SK-N-SH treated with all-trans-retinoic acid at 6 μM for 48 hours (cell line): ENCODE measurements at regions not wholly inside any gene's neighbourhood (a gene's known extent, or its start where the extent isn't known, plus 50 kb on each side); places are given as distances from the start of the nearest gene placed in this dataset.

Source experiments
- ATAC-seq: fragments of 200-7000 bp; cut with Tn5 transposase; 3 replicates; pipeline ENCODE4 v1.9.1; 2020; ENCODE audit warnings: mild to moderate bottlenecking, moderate library complexity
- ARNTL ChIP-seq: fragments of 450-650 bp; formaldehyde crosslinking; IDR thresholded peaks from 2 replicates; pipeline ENCODE4 v1.5.0; 2020; ENCODE audit warnings: low read depth, mild to moderate bottlenecking, moderate library complexity, borderline replicate concordance
- BACH2 ChIP-seq: fragments of 250-450 bp; sonication (Bioruptor Pico); IDR thresholded peaks from 2 replicates; pipeline ENCODE4 v1.9.0; 2021; ENCODE audit warnings: mild to moderate bottlenecking, borderline replicate concordance
- CSDC2 ChIP-seq: fragments of 250-450 bp; sonication (Bioruptor Pico); IDR thresholded peaks from 2 replicates; pipeline ENCODE4 v1.5.0; 2020; ENCODE audit warnings: mild to moderate bottlenecking, moderate library complexity
- ESRRG ChIP-seq: fragments of 250-450 bp; sonication (Bioruptor Pico); IDR thresholded peaks from 2 replicates; pipeline ENCODE4 v1.6.1; 2021; ENCODE audit warnings: mild to moderate bottlenecking
- GLIS3 ChIP-seq: fragments of 250-450 bp; sonication (Bioruptor Pico); IDR thresholded peaks from 2 replicates; pipeline ENCODE4 v1.5.0; 2020; ENCODE audit warnings: mild to moderate bottlenecking, moderate library complexity
- ISL1 ChIP-seq: fragments of 250-450 bp; sonication (Bioruptor Pico); IDR thresholded peaks from 2 replicates; pipeline ENCODE4 v2.1.2; 2022; ENCODE audit warnings: mild to moderate bottlenecking, moderate library complexity
- OSR1 ChIP-seq: fragments of 250-450 bp; sonication (Bioruptor Pico); IDR thresholded peaks from 2 replicates; pipeline ENCODE4 v1.8.0; 2022; ENCODE audit warnings: moderate library complexity, mild to moderate bottlenecking, inconsistent platforms
- PPARA ChIP-seq: fragments of 250-450 bp; sonication (Bioruptor Pico); IDR thresholded peaks from 2 replicates; pipeline ENCODE4 v1.5.0; 2020; ENCODE audit warnings: mild to moderate bottlenecking, borderline replicate concordance
- RARB ChIP-seq: fragments of 250-450 bp; sonication (Bioruptor Pico); IDR thresholded peaks from 2 replicates; pipeline ENCODE4 v1.8.0; 2021; ENCODE audit warnings: mild to moderate bottlenecking, moderate library complexity
- SNAI2 ChIP-seq: fragments of 250-450 bp; sonication (Bioruptor Pico); IDR thresholded peaks from 2 replicates; pipeline ENCODE4 v1.5.0; 2020; ENCODE audit warnings: mild to moderate bottlenecking, moderate library complexity
- TCF4 ChIP-seq: fragments of 250-450 bp; sonication (Bioruptor Pico); IDR thresholded peaks from 2 replicates; pipeline ENCODE4 v1.8.0; 2021; ENCODE audit warnings: mild to moderate bottlenecking, moderate library complexity, borderline replicate concordance
- TOX ChIP-seq: fragments of 250-450 bp; sonication (Bioruptor Pico); IDR thresholded peaks from 2 replicates; pipeline ENCODE4 v1.8.0; 2021; ENCODE audit warnings: mild to moderate bottlenecking, moderate library complexity, borderline replicate concordance
- ZC3H10 ChIP-seq: fragments of 250-450 bp; sonication (Bioruptor Pico); IDR thresholded peaks from 2 replicates; pipeline ENCODE4 v1.5.1; 2021; ENCODE audit warnings: mild to moderate bottlenecking, moderate library complexity
- ZFP3 ChIP-seq: fragments of 250-450 bp; sonication (Bioruptor Pico); IDR thresholded peaks from 2 replicates; pipeline ENCODE4 v1.5.0; 2020; ENCODE audit warnings: mild to moderate bottlenecking, moderate library complexity
- ZFP30 ChIP-seq: fragments of 450-650 bp; formaldehyde crosslinking; IDR thresholded peaks from 2 replicates; pipeline ENCODE4 v1.5.0; 2022; ENCODE audit warnings: mild to moderate bottlenecking, moderate library complexity
- ZNF565 ChIP-seq: fragments of 450-650 bp; formaldehyde crosslinking; conservative IDR thresholded peaks from 2 replicates; pipeline ENCODE4 v1.5.0; 2020; ENCODE audit warnings: low read depth, mild to moderate bottlenecking, moderate library complexity
- ZNF70 ChIP-seq: fragments of 450-650 bp; formaldehyde crosslinking; IDR thresholded peaks from 2 replicates; pipeline ENCODE4 v1.5.0; 2020; ENCODE audit warnings: mild to moderate bottlenecking, moderate library complexity
- ZNF8 ChIP-seq: fragments of 450-650 bp; formaldehyde crosslinking; IDR thresholded peaks from 2 replicates; pipeline ENCODE4 v1.5.0; 2020; ENCODE audit warnings: mild to moderate bottlenecking, moderate library complexity
- TF ChIP-seq, protein P1 (sequence below): fragments of 250-450 bp; sonication (Bioruptor Pico); IDR thresholded peaks from 2 replicates; pipeline ENCODE4 v1.5.0; 2020; ENCODE audit warnings: mild to moderate bottlenecking, moderate library complexity
- TF ChIP-seq, protein P2 (sequence below): fragments of 250-450 bp; sonication (Bioruptor Pico); IDR thresholded peaks from 2 replicates; pipeline ENCODE4 v1.5.1; 2021; ENCODE audit warnings: mild to moderate bottlenecking, moderate library complexity
- TF ChIP-seq, protein P3 (sequence below): fragments of 250-450 bp; sonication (Bioruptor Pico); IDR thresholded peaks from 2 replicates; pipeline ENCODE4 v1.8.0; 2021; ENCODE audit warnings: low read depth, mild to moderate bottlenecking, moderate library complexity, borderline replicate concordance
- TF ChIP-seq, protein P4 (sequence below): fragments of 250-450 bp; sonication (Bioruptor Pico); IDR thresholded peaks from 2 replicates; pipeline ENCODE4 v1.8.0; 2020; ENCODE audit warnings: mild to moderate bottlenecking, moderate library complexity, borderline replicate concordance
- TF ChIP-seq, protein P5 (sequence below): fragments of 250-450 bp; sonication (Bioruptor Pico); IDR thresholded peaks from 2 replicates; pipeline ENCODE4 v1.5.1; 2020; ENCODE audit warnings: low read depth, mild to moderate bottlenecking, moderate library complexity

DNA sequence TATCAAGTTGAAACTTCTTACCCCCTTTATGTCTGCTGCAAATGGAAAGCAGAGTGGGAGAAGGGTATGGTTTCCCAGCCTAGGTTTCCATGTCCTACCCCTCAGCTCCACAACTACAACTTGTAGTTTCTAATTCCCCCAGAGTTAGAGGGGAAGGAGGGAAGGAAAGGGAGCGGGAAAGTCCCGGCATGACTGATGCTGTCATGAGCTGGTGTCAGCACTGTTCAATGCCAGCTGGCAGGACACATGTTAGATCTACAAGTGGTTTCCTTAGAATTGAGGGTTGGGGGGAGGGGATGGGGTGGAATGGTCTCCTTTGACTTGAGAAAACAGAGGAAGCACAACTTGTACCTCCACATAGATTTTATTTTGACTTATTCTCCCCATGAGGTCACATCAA, 194.0 kb downstream of the MBD2 start:
- TF ChIP-seq, protein P1, sequence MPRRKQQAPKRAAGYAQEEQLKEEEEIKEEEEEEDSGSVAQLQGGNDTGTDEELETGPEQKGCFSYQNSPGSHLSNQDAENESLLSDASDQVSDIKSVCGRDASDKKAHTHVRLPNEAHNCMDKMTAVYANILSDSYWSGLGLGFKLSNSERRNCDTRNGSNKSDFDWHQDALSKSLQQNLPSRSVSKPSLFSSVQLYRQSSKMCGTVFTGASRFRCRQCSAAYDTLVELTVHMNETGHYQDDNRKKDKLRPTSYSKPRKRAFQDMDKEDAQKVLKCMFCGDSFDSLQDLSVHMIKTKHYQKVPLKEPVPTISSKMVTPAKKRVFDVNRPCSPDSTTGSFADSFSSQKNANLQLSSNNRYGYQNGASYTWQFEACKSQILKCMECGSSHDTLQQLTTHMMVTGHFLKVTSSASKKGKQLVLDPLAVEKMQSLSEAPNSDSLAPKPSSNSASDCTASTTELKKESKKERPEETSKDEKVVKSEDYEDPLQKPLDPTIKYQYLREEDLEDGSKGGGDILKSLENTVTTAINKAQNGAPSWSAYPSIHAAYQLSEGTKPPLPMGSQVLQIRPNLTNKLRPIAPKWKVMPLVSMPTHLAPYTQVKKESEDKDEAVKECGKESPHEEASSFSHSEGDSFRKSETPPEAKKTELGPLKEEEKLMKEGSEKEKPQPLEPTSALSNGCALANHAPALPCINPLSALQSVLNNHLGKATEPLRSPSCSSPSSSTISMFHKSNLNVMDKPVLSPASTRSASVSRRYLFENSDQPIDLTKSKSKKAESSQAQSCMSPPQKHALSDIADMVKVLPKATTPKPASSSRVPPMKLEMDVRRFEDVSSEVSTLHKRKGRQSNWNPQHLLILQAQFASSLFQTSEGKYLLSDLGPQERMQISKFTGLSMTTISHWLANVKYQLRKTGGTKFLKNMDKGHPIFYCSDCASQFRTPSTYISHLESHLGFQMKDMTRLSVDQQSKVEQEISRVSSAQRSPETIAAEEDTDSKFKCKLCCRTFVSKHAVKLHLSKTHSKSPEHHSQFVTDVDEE, result no peak
- TF ChIP-seq ZFP30 (CRISPR knock-in tag) (no peak), SNAI2 (CRISPR knock-in tag) (no peak), ARNTL (CRISPR knock-in tag) (no peak), ESRRG (CRISPR knock-in tag) (no peak), PPARA (no peak), TOX (CRISPR knock-in tag) (no peak), ZNF565 (CRISPR knock-in tag) (no peak), OSR1 (CRISPR knock-in tag) (no peak), RARB (CRISPR knock-in tag) (no peak), TCF4 (CRISPR knock-in tag) (no peak), ISL1 (CRISPR knock-in tag) (no peak), ZFP3 (no peak), GLIS3 (no peak), BACH2 (CRISPR knock-in tag) (no peak), CSDC2 (CRISPR knock-in tag) (no peak)
- TF ChIP-seq, protein P2, sequence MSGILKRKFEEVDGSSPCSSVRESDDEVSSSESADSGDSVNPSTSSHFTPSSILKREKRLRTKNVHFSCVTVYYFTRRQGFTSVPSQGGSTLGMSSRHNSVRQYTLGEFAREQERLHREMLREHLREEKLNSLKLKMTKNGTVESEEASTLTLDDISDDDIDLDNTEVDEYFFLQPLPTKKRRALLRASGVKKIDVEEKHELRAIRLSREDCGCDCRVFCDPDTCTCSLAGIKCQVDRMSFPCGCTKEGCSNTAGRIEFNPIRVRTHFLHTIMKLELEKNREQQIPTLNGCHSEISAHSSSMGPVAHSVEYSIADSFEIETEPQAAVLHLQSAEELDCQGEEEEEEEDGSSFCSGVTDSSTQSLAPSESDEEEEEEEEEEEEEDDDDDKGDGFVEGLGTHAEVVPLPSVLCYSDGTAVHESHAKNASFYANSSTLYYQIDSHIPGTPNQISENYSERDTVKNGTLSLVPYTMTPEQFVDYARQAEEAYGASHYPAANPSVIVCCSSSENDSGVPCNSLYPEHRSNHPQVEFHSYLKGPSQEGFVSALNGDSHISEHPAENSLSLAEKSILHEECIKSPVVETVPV (CRISPR knock-in tag), result no peak
- TF ChIP-seq, protein P3, sequence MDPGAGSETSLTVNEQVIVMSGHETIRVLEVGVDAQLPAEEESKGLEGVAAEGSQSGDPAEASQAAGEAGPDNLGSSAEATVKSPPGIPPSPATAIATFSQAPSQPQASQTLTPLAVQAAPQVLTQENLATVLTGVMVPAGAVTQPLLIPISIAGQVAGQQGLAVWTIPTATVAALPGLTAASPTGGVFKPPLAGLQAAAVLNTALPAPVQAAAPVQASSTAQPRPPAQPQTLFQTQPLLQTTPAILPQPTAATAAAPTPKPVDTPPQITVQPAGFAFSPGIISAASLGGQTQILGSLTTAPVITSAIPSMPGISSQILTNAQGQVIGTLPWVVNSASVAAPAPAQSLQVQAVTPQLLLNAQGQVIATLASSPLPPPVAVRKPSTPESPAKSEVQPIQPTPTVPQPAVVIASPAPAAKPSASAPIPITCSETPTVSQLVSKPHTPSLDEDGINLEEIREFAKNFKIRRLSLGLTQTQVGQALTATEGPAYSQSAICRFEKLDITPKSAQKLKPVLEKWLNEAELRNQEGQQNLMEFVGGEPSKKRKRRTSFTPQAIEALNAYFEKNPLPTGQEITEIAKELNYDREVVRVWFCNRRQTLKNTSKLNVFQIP (CRISPR knock-in tag), result no peak
- TF ChIP-seq, protein P4, sequence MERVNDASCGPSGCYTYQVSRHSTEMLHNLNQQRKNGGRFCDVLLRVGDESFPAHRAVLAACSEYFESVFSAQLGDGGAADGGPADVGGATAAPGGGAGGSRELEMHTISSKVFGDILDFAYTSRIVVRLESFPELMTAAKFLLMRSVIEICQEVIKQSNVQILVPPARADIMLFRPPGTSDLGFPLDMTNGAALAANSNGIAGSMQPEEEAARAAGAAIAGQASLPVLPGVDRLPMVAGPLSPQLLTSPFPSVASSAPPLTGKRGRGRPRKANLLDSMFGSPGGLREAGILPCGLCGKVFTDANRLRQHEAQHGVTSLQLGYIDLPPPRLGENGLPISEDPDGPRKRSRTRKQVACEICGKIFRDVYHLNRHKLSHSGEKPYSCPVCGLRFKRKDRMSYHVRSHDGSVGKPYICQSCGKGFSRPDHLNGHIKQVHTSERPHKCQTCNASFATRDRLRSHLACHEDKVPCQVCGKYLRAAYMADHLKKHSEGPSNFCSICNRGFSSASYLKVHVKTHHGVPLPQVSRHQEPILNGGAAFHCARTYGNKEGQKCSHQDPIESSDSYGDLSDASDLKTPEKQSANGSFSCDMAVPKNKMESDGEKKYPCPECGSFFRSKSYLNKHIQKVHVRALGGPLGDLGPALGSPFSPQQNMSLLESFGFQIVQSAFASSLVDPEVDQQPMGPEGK (CRISPR knock-in tag), result no peak
- TF ChIP-seq, protein P5, sequence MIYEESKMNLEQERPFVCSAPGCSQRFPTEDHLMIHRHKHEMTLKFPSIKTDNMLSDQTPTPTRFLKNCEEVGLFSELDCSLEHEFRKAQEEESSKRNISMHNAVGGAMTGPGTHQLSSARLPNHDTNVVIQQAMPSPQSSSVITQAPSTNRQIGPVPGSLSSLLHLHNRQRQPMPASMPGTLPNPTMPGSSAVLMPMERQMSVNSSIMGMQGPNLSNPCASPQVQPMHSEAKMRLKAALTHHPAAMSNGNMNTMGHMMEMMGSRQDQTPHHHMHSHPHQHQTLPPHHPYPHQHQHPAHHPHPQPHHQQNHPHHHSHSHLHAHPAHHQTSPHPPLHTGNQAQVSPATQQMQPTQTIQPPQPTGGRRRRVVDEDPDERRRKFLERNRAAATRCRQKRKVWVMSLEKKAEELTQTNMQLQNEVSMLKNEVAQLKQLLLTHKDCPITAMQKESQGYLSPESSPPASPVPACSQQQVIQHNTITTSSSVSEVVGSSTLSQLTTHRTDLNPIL (CRISPR knock-in tag), result no peak
- no peak for ATAC-seq

DNA sequence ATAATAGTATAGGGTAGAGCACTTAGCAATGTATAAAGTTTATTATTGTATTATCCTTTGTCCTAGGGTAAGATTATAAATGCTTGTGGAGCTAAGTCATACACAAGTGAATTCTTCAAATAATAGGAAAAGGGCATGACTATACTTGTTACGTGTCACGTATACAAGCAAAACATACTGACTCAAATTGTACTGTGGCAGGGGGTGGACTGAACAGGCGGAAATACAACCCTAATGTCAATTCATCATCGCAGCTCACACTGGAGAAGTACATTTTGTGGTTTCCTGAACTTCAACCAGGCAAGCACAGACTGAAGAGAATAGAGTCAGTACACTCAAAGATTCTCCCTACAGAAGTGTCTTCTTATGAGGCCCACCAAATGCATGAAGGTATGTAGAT, 201.0 kb downstream of the MBD2 start:
- no peak for ATAC-seq
- TF ChIP-seq, protein P5 (CRISPR knock-in tag), result no peak
- no peak for TF ChIP-seq TCF4 (CRISPR knock-in tag)
- no peak for TF ChIP-seq ZNF70
- no peak for TF ChIP-seq ZFP3
- no peak for TF ChIP-seq ZNF8 (CRISPR knock-in tag)
- TF ChIP-seq, protein P3 (CRISPR knock-in tag), result no peak
- TF ChIP-seq ZC3H10 (CRISPR knock-in tag), result no peak
- no peak for TF ChIP-seq ZFP30 (CRISPR knock-in tag)
